Right hindlimb (tissue), 1 donor: ENCODE measurements at regions not wholly inside any gene's neighbourhood (a gene's known extent, or its start where the extent isn't known, plus 50 kb on each side); places are given as distances from the start of the nearest gene placed in this dataset.
"Not testable (repeated sequence)": the region's sequence is repeated elsewhere in the genome, so short reads cannot be mapped to it uniquely, and the experiment has no call there.

Experiments
- DNase-seq: peaks from one replicate; pipeline ENCODE4 v3.0.0-alpha.2; 2018

DNA sequence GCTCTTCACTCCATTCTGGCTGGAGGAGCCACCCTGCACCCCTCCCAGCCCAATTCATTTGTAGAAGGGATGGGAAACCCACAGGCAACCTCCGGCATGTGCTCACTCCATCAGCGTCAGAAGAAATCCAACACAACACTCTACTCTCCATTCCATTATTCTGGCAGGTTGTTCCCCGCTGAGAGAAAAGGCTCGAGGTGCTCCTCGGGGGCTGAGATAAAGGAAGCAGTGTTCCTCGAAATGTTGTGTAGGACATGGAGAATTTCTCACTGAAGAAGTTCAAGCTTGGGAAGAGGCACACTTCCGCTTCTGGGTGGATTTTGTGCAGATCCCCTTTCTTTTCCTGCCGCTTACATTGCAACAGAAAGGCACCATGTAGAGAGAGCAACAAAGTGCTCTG is 355.0 kb upstream of the CFAP20DC start:
- DNase-seq, result no peak

DNA sequence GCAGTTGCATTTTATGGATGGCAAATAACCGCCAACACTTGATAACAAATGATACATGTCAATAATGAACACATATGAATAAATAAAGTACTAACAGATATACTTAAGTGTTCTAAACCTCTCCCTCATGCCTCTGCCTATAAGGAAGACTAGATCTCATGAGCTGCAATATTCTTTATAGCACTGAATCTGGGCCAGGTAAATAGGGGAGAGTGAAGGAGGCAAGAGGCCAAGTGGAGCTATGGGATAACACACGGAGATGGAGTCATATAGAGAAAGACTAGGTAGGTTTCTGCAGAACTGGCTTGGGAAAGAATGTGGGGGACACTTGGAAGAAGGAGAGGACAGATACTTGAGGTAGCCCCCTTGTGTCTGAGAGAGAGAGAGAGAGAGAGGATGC is 354.2 kb upstream of the CFAP20DC start:
- DNase-seq, result no peak

DNA sequence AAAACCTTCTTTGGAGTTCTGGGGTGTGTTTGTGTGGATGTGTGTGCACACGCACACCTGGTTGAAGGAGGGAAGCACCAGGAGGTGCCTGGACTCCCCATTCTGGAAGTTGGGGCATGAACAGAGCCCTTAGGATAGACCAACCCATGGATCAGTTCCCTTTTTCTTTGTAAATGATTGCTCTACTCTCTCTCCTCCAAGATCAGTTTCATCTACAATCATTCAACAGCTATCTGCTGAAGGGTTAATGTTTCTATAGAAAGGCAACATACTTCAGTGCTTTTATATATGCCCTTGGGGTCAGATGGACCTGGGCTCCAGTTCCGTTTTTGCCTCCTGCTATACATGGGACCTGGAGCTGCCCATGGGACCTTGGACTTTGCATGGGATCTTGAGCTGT is 352.1 kb upstream of the CFAP20DC start:
- DNase-seq, result no peak

DNA sequence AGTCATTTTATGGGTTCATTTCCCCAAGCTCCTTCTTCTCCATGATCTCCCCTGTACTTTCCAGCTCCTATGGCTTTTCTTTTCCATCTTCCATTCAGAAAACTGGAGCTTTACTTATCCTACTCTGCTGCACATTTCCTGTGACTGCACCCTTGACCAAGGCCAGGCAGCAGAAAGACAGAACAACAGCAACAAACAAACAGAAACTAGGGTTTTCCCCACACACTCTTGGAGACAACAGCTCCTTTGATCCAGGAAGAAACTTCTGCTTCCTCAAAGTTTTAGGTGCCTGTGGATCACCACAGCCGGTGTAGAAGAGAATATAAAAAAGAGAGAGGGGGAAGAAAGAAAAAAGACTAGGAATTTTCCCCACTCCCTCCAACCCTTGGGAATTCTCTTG is 342.3 kb upstream of the CFAP20DC start:
- no peak for DNase-seq

DNA sequence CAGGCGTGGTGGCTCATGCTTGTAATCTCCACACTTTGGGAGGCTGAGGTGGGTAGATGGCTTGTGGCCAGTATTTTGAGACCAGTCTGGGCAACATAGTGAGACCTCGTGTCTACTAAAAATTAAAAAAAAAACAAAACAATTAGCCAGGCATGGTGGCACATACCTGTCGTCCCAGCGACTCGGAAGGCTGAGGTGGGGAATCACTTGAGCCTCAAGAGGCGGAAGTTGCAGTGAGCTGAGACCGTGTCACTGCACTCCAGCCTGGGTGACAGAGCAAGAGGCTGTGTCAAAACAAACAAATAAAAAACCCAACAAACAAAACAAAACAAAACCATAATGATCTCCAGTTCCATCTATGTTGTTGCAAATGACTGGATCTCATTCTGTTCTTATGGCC is 341.3 kb upstream of the CFAP20DC start:
- no peak for DNase-seq

DNA sequence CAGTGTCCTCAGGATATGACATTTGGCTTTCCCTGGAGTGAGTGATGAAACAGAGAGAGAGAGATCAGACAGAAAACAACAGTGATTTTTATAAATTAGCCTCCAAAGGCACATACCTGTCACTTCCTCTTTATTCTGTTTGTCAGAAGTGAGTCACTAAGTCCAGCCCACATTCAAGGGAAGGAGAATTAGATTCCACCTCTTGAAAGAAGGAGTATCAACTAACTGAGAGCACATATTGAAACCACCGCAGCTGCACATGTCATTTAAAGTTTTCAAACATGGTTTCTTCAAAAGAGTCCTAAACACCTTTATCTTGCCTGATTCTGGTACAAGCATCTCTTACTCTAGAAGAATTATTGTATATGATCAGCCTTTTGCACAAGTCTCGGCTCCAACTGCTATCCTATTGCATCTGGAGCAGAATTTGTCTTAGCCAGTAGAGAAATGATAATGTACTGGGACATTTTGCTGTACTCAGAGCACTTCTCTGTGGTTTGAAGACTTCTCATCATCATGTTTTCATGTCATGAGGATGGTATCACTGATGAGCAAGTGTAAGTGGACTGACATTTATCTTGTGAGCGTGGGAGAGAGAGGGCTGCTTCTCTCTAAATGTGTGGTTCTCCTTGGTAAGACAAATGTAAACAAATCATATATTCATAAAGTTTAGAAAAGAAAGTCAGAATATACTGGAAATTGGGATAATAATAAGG is 338.9 kb upstream of the CFAP20DC start:
- no peak for DNase-seq

DNA sequence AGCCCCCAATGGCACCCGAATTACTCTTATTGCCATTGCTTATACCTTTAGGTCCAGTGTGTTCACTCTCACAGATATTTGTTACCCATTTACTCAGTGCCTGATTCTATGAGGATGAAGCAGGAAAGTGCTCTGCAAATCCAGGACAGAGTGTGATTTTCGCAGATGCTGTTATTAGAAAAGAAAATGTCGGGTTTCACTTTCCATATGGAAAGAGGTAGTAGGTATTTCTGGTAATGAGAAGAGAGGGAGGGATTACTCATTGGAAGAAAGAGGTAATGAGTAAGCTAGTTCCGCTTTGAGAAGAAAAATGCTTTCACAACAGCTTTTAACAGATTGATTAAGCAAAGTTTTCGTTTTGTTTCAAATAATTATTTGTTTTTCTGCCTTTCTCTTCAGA is 336.3 kb upstream of the CFAP20DC start:
- no peak for DNase-seq

DNA sequence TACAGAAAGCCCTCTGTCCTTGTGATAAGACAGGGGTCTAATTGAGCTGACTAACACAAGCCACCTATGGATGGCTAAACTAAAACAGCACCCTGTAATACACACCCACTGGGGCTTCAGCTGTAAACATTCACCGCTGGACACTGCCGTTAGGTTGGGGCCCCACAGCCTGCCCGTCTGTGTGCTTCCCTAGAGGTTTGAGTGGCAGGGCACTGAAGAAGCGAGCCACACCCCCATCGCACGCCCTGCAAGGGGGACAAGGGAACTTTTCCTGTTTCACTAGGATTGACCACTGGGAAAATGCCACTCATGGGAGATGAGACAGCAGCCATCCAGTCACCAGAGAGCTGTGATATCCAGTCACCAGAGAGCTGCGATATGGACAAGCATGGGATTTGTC is 335.7 kb upstream of the CFAP20DC start:
- no peak for DNase-seq

DNA sequence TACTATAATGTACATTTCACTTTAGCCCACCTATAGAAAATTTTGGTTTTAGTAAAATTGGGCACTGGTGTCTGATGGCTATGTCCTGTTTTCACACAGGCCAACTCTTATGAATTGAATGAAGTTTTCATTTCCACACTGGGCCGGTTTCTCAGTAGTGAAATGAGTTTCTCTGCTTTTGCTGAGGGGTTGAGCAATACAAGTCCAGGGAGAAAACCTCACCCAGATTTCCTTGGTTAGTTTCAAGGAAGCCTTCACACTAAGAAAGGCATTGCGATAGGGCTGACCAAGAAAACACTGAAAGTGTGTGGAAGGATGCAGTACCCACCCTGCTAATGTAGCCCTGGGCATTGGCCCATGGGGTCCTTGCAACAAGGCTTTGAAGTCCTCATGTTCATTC is 331.5 kb upstream of the CFAP20DC start:
- no peak for DNase-seq

DNA sequence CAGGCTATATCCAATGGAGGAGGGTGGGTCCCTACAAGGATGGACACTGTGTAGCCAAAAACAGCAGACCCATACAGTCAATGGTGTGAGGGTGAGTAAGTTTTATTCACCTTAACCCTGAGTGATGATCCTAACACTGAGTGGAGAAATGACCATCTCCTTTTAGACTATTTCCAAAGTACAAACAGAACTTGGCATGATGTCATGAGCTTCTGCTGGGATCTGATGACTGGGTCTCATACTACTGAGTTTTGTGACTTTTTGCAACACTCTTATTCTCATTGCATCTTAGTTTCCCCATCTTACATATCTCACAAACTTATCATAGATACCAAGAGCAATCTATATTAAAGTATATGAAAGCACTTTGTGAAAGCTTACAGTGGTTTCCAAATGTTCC is 330.3 kb upstream of the CFAP20DC start:
- DNase-seq, result no peak

DNA sequence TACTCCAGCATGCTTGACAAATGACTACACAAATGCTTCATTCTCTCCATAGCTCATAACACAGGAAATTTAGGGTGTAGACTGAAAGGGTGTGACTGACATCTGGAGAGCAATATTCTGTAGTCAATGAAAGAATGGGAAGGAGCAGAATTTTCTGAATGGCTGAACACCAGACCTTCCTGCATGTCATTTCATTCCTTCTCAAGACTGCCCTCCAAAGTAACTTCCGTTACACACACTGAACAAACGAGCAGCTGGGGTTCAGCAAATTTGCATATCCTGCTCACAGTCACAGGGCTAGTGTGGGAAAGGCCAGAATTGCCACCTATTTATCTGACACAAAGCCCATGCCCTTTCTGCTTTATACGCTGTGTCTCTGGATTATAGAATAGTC is 325.0 kb upstream of the CFAP20DC start:
- DNase-seq, result no peak

DNA sequence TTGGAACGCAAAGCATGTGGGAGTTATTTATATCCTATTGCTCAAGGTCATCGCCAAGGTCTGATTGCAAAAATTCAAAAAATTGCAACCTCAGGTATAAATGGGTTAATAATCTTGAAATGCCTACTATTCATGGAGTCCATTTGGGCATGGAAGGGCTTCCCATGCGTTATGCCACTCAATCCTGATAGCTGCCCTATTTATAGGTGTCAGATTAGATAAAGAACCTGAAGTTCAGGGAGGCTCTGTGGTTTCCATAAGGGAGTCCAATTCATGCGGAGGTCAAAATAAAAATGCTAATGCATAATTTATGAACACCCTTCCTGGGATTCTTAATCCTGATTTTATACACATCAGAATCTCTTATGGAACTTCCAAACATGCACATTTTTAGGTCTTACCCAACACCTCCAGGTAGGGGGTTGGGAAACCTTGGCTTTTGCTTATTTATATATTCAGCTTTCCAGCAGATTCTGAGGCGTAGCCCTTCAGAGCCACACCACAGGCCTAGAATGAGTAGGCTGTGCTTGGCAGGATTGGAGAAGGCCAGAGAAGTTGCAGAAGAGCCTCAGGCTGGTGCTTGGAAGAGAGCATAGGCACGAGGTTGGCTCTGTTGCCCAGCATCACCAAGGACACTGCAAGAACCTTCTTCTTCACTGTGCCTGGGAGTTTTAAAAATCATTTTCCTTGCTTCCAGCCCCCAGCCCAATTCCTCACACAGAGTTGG is 324.4 kb upstream of the CFAP20DC start:
- DNase-seq, result no peak

DNA sequence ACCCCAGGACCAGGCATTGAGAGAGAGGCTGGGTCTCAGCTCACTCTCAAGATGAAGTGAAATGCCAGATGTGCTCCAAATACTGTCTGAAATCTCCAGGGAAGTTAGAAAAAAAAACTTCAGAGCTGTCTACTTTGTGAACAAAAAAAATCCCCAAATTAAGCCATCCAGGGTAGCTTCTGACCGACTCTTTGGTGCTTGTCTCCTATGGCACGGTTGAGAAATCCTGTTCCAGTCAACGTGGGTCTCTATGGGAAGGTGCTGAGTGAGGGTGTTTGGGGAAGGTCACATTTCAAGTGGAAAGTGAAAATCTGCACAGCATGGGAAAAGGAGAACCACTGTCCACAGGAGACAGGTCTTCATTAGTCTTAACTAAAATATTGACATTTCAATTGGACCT is 322.5 kb upstream of the CFAP20DC start:
- DNase-seq, result no peak

DNA sequence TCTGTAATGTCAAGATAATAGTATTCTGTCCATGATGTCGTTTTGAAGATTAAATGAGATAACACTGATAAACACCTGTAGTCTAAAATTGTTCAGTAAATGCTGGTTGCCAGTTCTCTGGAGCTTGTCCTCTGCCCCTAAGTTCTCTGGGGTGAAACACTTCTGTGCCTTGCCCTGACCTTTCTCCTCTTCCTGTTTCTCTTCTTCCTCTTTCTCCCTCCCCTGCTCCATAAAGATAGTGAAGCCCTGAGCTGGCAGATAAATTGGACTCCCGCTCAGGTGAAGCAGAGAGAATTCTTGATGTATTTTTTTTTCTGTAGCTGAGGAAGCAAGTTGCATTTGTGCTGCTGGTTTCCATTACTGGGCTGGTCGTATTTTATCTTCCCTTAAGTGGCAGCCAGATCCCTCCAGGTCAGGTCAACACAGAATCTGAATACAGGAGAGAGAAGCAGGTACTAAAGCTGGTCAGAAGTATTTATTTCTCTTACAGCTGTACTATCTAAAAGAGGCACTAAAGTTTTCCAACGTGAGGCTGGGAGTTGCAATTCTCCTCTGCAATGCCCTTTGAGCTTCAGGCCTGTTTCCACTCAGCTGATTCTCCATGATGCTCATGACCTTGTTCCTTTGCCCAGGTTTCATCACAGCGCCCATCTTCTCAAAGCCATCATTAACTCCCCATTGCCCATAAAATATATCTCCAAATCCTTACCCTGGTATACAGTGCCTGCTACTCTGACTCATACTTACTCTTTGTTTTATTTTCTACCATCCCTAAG is 319.3 kb upstream of the CFAP20DC start:
- no peak for DNase-seq

DNA sequence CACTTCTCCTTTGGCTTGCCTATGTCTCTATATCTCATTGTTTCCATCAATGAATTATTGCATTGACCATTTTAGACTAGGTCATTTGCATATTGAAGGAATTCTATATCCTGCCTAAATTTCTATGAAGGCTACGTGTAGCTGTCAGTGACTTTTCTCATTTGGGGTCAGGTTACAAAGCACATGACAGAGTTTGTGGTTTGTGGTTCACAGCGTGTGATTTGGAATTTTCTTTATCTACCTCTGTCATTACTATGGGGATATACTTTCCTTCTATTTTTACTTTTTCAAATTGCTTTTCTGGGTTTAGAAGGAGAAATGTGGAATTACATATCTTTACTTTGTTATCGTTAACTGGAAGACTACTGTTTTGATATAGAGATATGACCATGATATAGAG is 317.3 kb upstream of the CFAP20DC start:
- no peak for DNase-seq

DNA sequence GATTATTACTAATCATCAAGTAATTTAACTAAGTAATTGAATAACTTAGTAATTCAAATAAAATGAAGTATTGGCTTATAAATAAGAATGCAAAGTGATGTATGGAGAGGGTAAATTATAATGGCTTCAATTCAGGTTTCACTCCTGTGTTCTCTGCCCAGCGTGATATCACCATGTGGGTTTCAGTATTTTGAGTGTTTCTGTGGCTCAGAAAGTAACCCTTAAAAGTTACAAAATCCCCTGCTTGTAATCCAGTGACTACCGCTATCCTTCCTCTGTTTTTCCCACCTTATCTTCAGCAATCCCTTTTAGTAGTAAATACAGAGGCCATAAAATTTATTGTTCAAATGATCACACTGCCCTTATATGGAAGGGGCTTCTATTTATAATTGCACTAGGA is 316.4 kb upstream of the CFAP20DC start:
- no peak for DNase-seq

DNA sequence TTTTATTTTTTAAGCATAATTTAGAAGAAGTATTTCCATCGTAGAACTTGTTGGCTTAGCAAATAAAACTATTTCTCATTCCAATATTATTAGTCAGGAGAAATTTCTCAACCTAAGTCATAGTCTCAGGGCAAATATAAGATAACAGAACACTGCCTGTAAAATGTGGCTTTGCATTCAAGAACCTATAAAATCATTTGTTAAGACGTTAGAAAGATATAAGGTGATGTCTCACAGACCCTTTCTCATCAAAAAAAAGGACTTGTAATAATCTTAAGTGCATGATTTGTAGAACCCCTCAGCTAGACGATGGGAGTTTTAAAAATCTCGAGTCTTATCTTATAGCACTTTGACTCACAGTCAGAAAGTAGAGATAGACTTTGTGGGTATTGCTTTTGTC is 314.7 kb upstream of the CFAP20DC start:
- no peak for DNase-seq

DNA sequence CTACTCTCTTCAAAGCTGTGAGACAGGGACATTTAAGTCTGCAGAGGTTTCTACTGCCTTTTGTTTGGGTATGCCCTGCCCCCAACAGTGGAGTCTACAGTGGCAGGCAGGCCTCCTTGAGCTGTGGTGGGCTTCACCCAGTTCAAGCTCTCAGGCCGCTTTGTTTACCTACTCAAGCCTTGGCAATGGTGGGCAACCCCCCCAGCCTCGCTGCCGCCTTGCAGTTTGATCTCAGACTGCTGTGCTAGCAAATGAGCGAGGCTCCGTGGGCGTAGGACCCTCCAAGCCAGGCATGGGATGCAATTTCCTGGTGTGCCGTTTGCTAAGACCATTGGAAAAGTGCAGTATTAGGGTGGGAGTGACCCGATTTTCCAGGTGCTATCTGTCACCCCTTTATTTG is 310.5 kb upstream of the CFAP20DC start:
- not testable (repeated sequence) for DNase-seq

DNA sequence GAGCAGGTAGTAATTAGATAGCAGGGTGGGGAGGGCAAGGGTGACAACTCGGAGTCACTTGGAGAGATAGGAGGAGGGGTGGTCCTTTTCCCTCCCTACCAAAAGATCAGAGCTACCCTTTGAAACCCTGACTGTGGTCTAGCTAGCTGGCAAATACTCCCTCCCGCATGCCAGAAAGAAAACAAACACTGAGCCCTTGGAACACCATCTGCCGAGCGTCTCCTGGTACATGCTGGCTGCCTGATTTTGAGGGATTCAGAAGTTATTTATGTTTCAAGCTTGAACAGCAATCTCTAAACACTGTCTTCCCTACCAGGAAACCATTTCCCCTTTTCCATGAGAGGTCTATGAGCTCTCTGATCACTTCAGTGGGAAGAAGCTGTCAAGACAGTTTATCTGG is 291.6 kb upstream of the CFAP20DC start:
- DNase-seq, result no peak

DNA sequence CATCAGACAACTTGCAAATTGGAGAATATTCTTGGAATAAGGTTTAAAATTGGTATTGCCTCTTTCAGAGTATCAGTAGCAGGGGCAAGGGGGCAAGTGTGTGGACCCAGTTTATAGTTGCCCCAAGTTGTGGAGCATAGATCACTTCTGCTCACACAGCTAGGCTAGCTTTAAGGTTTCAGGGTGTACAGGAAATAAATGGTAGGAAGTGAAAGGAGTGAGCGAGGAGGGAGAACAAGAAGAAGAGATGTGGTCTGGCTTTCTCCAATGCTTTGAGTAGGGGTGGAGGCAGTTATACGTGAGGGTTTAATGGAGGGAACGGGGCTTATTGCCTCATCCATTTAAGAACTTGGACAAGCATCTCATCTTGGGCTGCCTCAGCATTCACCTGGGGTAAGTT is 290.0 kb upstream of the CFAP20DC start:
- DNase-seq, result no peak

DNA sequence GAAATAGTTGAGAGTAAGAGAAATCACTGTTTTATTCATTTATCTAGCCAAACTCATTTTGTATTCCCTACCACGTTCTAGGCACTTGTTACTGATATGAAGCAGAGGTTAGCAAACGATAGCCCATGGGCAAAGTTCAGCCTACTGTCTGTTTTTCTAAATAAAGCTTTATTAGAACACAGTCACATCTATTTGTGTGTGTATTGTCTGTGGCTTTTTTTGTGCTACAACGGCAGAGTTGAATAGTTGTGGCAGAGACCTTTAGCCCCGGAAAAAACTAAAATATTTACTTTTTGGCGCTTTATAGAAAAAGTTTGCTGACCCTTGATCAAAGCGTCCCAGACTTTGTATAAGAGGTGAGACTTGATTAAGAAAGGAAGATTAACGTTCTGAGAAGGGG is 289.1 kb upstream of the CFAP20DC start:
- no peak for DNase-seq

DNA sequence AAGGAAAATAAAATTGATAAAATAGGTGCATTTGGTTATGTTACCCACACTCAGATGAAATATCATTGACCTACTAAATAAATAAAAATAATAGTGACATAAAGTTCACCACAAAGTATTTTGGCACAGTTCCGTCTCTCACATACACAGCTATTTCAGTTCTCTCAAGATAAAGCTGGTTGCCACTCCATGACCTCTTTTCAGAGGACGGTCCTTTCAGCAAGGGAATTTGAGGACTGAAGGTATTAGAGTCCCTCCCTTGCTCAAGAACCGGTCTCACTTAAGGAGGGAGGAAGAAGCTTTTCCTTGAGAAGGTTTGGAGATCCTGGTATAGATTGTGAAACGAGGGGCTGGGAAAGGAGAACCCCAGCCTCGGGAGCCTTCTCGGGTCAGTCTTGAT is 285.5 kb upstream of the CFAP20DC start:
- no peak for DNase-seq

DNA sequence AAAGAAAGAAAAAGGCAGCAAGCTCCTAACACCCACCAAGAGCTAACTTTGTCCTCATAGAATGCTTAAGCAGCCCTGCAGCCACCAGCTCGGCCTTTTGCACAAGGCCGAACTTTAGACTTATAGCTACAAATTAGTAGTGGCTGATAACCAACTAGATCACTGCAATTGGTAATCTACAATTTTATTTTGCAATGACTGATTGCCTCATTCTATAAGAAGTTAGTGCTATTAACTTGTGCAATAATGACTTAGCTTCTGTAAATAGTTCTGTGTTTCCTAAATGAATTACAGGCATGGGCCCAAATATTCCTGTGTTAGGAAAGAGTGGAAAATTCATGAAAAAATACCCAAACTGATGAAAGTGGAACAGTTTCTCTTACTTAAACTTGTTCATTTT is 284.8 kb upstream of the CFAP20DC start:
- DNase-seq, result no peak

DNA sequence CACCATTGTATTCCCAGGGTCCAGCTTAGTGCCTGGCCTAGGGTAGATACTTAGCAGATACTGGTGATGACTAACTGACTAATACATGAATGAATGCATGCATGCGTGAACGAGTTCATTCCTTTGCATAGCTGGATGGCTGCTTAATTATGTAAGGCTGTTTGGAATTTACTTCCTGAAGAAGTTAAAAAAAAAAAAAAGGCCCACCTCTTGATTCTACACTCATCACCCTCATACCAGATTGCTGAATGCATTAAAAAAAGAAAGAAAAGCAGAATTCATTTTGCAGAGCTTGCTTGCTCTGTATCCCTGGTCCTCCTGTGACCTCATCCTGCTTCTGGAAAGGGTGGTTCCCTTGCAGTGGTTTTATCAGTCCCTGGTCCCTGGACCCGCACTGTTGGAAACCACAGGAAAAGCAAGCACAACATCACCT is 277.6 kb upstream of the CFAP20DC start:
- DNase-seq, result no peak
